HG03280 (cell line): ENCODE measurements at regions not wholly inside any gene's neighbourhood (a gene's known extent, or its start where the extent isn't known, plus 50 kb on each side); places are given as distances from the start of the nearest gene placed in this dataset.
"Not testable (repeated sequence)": the region's sequence is repeated elsewhere in the genome, so short reads cannot be mapped to it uniquely, and the experiment has no call there.

Experiments used
- ATAC-seq: cut with Tn5 transposase; IDR thresholded peaks from one replicate; pipeline ENCODE4 v1.9.1; 2021; ENCODE audit warnings: mild to moderate bottlenecking, moderate library complexity; ENCODE audit not compliant: unreplicated experiment

- ATAC-seq = peak; percentile 68
Measured at GRCh38 chr16:10312784-10313724, 72.8 kb upstream of the ATF7IP2 start.

DNA sequence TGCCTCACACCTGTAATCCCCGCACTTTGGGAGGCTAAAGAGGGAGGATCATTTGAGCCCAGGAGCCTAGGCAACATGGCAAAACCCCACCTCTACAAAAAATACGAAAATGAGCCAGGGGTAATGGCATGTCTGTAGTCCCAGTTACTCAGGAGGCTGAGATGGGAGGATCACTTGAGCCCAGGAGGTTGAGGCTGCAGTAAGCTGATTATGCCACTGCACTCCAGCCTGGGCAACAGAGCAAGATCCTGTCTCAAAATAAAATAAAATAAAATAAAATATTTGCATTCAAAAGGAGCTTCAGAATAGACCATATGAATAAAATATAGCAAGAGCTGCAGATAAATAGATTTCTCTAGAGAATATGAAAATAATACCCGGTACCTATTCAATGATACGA is 71.5 kb upstream of the ATF7IP2 start:
- no peak for ATAC-seq

- no peak for ATAC-seq
Measured at GRCh38 chr16:10314811-10315210, 71.0 kb upstream of the ATF7IP2 start.

- ATAC-seq = no peak
Measured at GRCh38 chr16:10317425-10318001, 68.3 kb upstream of the ATF7IP2 start.

- no peak for ATAC-seq
Measured at GRCh38 chr16:10318798-10319500, 66.9 kb upstream of the ATF7IP2 start.

DNA sequence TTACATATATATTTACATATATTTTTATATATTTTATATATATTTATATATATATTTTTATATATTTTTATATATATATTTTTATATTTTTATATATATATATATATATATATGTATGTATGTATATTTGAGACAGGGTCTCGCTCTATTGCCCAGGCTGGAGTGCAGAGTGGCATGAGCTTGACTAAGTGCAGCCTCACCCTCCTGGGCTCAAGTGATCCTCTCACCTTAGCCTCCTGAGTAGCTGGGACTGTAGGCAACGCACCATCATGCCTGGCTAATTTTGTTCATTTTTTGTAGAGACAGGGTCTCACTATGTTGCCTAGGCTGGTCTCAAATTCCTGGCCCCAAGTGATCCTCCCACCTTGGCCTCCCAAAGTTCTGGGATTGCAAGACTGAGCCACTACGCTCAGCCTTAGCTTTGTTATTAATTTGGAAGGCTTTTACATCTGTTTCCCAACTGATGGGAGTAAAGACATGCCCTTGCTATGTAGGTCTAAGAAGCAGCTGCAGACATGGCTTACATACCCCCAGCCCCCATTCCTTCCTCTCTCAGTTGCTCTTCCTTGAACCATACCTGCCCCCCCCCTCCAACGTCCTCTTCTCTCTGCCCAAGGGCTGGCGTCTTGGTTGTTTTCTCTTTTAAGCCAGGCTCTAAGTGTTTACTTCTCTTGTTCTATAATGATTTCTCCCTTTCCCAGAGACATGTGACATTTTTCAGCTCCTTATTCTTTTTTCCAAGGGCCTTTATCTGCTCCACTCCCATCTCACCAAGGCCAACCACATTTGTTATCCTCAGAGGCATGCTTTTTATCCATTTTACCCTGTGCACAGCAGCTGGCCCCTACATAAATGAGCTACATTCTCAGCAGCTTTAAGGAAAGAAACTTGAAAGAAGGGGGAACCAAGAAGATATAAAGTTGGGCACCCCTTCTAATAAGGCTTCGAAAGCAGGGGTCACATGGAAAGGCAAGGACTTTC is 64.2 kb upstream of the ATF7IP2 start:
- no peak for ATAC-seq

GRCh38 chr16:10322723-10323527 is 62.9 kb upstream of the ATF7IP2 start:
- ATAC-seq = no peak

GRCh38 chr16:10323528-10323869 is 62.4 kb upstream of the ATF7IP2 start:
- no peak for ATAC-seq

- ATAC-seq = no peak
Measured at GRCh38 chr16:10324210-10324609, 61.7 kb upstream of the ATF7IP2 start.

DNA sequence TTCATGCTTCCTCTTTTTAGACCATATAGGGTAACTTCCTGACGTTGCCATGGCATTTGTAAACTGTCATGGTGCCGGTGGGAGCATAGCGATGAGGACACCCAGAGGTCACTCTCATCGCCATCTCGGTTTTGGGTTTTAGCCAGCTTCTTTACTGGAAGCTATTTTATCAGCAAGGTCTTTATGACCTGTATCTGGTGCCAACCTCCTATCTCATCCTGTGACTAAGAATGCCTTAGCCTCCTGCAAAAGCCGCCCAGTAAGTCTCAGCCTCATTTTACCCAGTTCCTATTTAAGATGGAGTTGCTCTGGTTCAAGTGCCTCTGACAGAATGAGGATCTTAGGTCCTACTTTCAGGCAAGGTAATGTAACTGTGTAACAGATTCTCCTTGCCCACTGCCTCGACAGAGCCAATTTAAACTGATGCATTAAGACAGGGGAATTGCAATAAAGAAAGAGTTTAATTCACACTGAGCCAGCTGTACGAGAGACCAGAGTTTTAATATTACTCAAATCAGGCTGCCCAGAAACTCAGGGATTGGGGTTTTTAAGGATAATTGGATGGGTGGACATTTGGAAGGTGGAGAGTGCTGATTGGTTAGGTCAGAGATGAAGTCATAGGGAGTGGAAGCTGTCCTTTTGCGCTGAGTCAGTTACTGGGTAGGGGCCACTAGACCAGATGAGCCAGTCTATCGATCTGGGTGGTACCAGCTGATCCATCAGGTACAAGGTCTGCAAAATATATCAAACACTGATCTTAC is 59.9 kb upstream of the ATF7IP2 start:
- ATAC-seq = no peak

GRCh38 chr16:10326647-10327046 is 59.2 kb upstream of the ATF7IP2 start:
- no peak for ATAC-seq

DNA sequence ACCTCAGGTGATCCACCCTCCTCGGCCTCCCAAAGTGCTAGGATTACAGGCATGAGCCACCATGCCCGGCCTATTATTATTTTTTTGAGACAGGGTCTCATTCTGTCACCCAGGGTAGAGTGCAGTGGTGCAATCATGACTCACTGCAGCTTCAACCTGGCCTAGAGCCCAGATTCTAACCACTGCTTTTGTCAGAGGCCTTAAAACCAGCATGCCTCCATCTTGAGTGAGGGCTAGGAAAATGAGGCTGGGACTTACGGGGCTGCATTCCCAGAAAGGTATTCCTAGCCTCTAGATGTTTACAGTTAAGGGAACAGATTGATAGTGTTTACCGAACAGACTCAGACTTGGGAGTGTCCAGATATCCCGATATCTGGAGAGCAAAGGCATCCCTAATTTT is 57.6 kb upstream of the ATF7IP2 start:
- not testable (repeated sequence) for ATAC-seq

DNA sequence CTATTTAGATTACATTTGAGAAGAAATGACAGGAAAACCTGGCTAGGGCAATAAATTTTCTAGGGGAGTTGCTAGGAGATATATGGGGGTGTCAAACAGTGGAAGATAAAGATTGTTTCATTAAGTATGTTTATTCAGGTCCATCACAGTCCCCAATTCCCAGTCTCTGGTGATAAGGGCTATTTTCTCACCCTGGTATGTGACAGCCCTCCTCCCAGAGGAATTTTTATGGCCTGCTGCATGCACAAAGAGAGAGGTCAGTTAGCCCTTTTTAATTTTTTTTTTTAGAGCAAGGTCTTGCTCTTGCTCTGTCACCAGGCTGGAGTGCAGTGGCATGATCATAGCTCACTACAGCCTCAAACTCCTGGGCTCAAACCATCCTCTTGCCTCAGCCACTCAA is 53.6 kb upstream of the ATF7IP2 start:
- no peak for ATAC-seq

GRCh38 chr16:10332775-10333174 is 53.1 kb upstream of the ATF7IP2 start:
- ATAC-seq = no peak

DNA sequence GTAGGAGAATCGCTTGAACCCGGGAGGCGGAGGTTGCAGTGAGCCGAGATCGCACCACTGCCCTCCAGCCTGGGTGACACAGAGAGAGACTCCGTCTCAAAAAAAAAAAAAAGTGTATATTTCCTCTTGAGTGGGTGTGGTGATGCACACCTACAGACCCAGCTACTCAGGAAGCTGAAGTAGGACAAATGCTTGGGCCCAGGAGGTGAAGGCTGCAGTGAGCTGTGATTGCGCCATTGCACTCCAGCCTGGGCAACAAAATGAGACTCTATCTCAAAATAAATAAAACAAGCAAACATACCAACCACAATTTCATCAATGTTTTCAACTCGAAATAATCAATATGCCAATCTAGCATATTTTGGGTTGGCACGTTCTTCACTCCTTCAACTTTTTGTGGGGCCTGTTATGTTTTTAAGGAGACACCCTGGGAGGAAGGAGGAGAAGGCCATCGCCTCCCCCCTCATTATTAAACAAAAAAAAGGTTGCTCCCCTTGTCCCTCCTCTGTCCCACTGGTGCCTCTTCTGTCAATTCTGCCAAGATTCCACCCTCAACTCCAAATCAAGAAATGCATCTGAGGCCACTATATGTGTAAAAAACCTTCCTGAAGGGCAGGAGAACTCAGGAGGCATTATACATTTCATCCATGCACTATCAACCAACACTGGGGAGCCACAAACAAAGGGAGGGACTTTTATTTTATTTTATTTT is 52.4 kb upstream of the ATF7IP2 start:
- no peak for ATAC-seq

GRCh38 chr16:10335681-10336080 is 50.2 kb upstream of the ATF7IP2 start:
- ATAC-seq = no peak
